Spinal cord (tissue), 9 donors: ENCODE measurements at regions not wholly inside any gene's neighbourhood (a gene's known extent, or its start where the extent isn't known, plus 50 kb on each side); places are given as distances from the start of the nearest gene placed in this dataset.

Experiments used
- DNase-seq, 6 donors: peaks; one replicate each; pipeline versions ENCODE4 v3.0.0 to v3.0.0-alpha.2; 2013 to 2015; ENCODE audit warnings: low spot score in 6 of 6, low read depth in 4 of 6
- H3K27ac ChIP-seq: one replicate; pipeline ENCODE4 v1.5.1; 2013; ENCODE audit warnings: low read depth, low read length, control low read depth
- H3K27me3 ChIP-seq: one replicate; pipeline ENCODE4 v1.6.1; 2013; ENCODE audit warnings: low read length; ENCODE audit not compliant: control insufficient read depth, insufficient read depth
- H3K36me3 ChIP-seq: one replicate; pipeline ENCODE4 v1.6.1; 2013; ENCODE audit warnings: low read length; ENCODE audit not compliant: control insufficient read depth, insufficient read depth
- H3K4me1 ChIP-seq: one replicate; pipeline ENCODE4 v1.6.1; 2013; ENCODE audit warnings: low read length; ENCODE audit not compliant: control insufficient read depth, insufficient read depth
- H3K4me3 ChIP-seq: one replicate; pipeline ENCODE4 v1.5.1; 2013; ENCODE audit warnings: low read depth, low read length, control low read depth
- H3K9me3 ChIP-seq: one replicate; pipeline ENCODE4 v1.6.1; 2013; ENCODE audit warnings: low read length; ENCODE audit not compliant: control insufficient read depth, insufficient read depth
- WGBS: methylation state at CpG from one replicate; pipeline ENCODE4 v1.1.5; 2013; ENCODE audit warnings: missing lambda C conversion rate; ENCODE audit not compliant: insufficient coverage; 5-methylcytosine and 5-hydroxymethylcytosine counted together
- donor health status: healthy.

- peak in 1 of 6 donors; percentile 59 for DNase-seq
- 65% methylated on average over 6 of the region's 7 CpGs for WGBS
- H3K27ac ChIP-seq = no peak overlapping the region
Observed at GRCh38 chr4:140239311-140239710, 85.3 kb upstream of the MAML3 start.

GRCh38 chr4:140238351-140239056 is 84.5 kb upstream of the MAML3 start:
- Histone ChIP-seq H3K36me3 (no peaks in the 10 kb centered on the region), H3K27me3 (no peaks in the 10 kb centered on the region), H3K4me3 (no peak overlapping the region), H3K9me3 (no peaks in the 10 kb centered on the region), H3K4me1 (peaks cover 33% of the 10 kb centered on the region), H3K27ac (peak overlapping the region; percentile 88)
- peak in 2 of 6 donors; percentile 83 to 87 for DNase-seq
- WGBS = 20% methylated on average over 10 of the region's 13 CpGs

More at GRCh38 chr4:140239311-140239710, 85.3 kb upstream of the MAML3 start:
- Histone ChIP-seq H3K36me3 (no peaks in the 10 kb centered on the region), H3K27me3 (no peaks in the 10 kb centered on the region), H3K4me1 (peaks cover 32% of the 10 kb centered on the region), H3K9me3 (no peaks in the 10 kb centered on the region), H3K4me3 (no peak overlapping the region)

- H3K27me3 ChIP-seq = no peaks in the 10 kb centered on the region
- DNase-seq = peak in 4 of 6 donors; percentile 57 to 93 (median 78)
- H3K9me3 ChIP-seq = no peaks in the 10 kb centered on the region
- peak overlapping the region; percentile 88 for H3K27ac ChIP-seq
- WGBS = 4% methylated on average over 13 of the region's 16 CpGs
- peak overlapping the region; percentile 21 for H3K4me3 ChIP-seq
- H3K36me3 ChIP-seq = no peaks in the 10 kb centered on the region
- H3K4me1 ChIP-seq = peaks cover 26% of the 10 kb centered on the region
Observed at GRCh38 chr4:140237616-140238350, 83.8 kb upstream of the MAML3 start.

- Histone ChIP-seq H3K27me3 (no peaks in the 10 kb centered on the region), H3K4me1 (peaks cover 24% of the 10 kb centered on the region), H3K36me3 (no peaks in the 10 kb centered on the region), H3K27ac (peak overlapping the region; percentile 49), H3K4me3 (no peak overlapping the region), H3K9me3 (no peaks in the 10 kb centered on the region)
- WGBS = 54% methylated on average over 4 of the region's 9 CpGs
- no peak for DNase-seq
Observed at GRCh38 chr4:140236654-140237169, 82.7 kb upstream of the MAML3 start.

- no peaks in the 10 kb centered on the region for H3K9me3 ChIP-seq
- H3K27ac ChIP-seq = no peak overlapping the region
- H3K4me3 ChIP-seq = no peak overlapping the region
- no CpG with 5 or more reads among the region's 3 CpGs for WGBS
- peaks cover 24% of the 10 kb centered on the region for H3K4me1 ChIP-seq
- no peak for DNase-seq
- no peaks in the 10 kb centered on the region for H3K36me3 ChIP-seq
- H3K27me3 ChIP-seq = no peaks in the 10 kb centered on the region
Observed at GRCh38 chr4:140234697-140235060, 80.7 kb upstream of the MAML3 start.

GRCh38 chr4:140233791-140234696 is 80.1 kb upstream of the MAML3 start:
- H3K36me3 ChIP-seq = no peaks in the 10 kb centered on the region
- no peak overlapping the region for H3K27ac ChIP-seq
- no peak overlapping the region for H3K4me3 ChIP-seq
- DNase-seq = no peak
- WGBS = 78% methylated on average over 2 of the region's 6 CpGs
- H3K4me1 ChIP-seq = peaks cover 24% of the 10 kb centered on the region
- H3K9me3 ChIP-seq = no peaks in the 10 kb centered on the region
- no peaks in the 10 kb centered on the region for H3K27me3 ChIP-seq

- WGBS = 100% methylated on average over 1 of the region's 3 CpGs
- Histone ChIP-seq H3K27me3 (no peaks in the 10 kb centered on the region), H3K9me3 (no peaks in the 10 kb centered on the region), H3K4me1 (peaks cover 2% of the 10 kb centered on the region), H3K4me3 (no peak overlapping the region), H3K27ac (no peak overlapping the region), H3K36me3 (no peaks in the 10 kb centered on the region)
- no peak for DNase-seq
Observed at GRCh38 chr4:140229881-140230280, 75.9 kb upstream of the MAML3 start.

GRCh38 chr4:140227286-140227685 is 73.3 kb upstream of the MAML3 start:
- no peaks in the 10 kb centered on the region for H3K27me3 ChIP-seq
- no peaks in the 10 kb centered on the region for H3K9me3 ChIP-seq
- DNase-seq = no peak
- H3K4me3 ChIP-seq = no peak overlapping the region
- WGBS = no CpG with 5 or more reads among the region's 1 CpG
- no peak overlapping the region for H3K27ac ChIP-seq
- no peaks in the 10 kb centered on the region for H3K36me3 ChIP-seq
- no peaks in the 10 kb centered on the region for H3K4me1 ChIP-seq

GRCh38 chr4:140223056-140223810 is 69.2 kb upstream of the MAML3 start:
- Histone ChIP-seq H3K4me3 (no peak overlapping the region), H3K9me3 (no peaks in the 10 kb centered on the region), H3K27me3 (no peaks in the 10 kb centered on the region), H3K27ac (no peak overlapping the region), H3K4me1 (no peaks in the 10 kb centered on the region), H3K36me3 (no peaks in the 10 kb centered on the region)
- WGBS = 100% methylated on average over 2 of the region's 8 CpGs
- no peak for DNase-seq
